NCI-H82 (cell line): ENCODE measurements at regions not wholly inside any gene's neighbourhood (a gene's known extent, or its start where the extent isn't known, plus 50 kb on each side); places are given as distances from the start of the nearest gene placed in this dataset.
"Not testable (repeated sequence)": the region's sequence is repeated elsewhere in the genome, so short reads cannot be mapped to it uniquely, and the experiment has no call there.

Experiments used
- DNase-seq: peaks from one replicate; lab custom pipeline; 2025; lab: John Stamatoyannopoulos, UW

DNA sequence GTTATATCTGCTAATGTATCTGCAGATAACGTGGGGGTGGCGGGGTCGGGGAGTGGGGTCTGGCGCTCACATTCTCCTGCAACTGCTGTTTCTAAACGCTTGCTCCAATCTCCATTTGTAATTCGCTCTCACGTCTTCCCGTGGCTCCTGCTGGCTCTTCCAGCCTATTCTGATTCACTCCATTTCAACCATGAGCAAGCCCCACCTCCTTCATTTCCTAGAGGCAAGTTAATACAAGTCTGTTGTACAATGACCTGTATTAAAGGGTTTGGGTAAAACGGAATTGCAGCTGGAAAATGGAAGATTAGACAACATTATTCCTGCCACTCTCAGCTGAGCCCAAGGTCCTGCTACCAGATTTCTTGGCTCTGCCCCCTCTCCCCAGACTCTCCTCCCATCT lies 132.3 kb downstream of the CSNK2A3 start:
- no peak for DNase-seq

DNA sequence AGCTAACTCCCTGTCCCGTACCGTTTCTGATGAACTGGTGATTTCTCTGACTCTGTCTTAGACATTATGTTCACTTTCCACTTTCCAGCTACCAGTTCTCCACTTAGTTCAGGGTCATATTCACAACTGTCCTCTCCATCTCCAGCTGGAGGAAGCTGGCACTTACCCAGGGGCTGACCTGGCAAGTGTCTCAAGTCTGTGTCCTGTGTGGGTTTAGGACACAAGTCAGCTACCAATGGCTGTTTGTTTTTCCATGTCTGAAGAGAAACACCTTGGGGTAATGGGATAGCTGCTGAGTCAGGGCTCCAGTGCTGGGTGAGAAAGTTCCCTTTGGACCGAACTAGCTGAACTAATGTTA lies 134.4 kb downstream of the CSNK2A3 start:
- no peak for DNase-seq

DNA sequence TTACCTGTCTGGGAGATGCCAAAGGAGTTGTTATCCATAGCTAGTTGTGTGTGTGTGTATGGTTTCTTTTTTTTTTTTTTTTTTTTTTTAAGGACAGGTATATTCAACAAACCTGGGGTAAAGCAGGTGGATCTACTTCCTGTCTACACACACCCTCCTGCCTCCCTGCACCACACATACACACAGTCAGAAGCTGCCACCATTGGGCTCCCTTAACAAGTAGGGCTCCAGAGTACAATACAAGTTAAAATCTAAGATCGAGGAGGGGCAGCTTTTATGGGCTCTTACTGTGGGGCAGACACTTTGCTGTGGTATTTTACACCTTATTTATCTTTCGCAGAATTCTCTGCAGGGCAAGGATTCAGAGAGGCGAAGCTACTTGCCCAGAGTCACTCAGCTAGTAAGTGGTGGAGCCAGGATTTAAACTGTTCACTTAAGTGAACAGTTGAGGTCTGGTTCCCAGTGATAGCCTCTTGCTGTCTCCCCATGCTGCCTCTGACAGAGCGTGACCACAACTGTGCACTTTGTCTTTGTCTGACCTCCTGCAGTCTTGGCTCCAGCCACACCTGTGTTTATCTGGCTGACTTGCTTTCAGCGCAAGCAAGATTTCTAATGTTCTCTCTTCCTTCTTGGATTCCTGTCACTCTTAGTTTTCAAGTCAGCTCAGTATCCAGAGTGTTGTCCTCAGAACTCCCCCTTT lies 135.0 kb downstream of the CSNK2A3 start:
- no peak for DNase-seq

DNA sequence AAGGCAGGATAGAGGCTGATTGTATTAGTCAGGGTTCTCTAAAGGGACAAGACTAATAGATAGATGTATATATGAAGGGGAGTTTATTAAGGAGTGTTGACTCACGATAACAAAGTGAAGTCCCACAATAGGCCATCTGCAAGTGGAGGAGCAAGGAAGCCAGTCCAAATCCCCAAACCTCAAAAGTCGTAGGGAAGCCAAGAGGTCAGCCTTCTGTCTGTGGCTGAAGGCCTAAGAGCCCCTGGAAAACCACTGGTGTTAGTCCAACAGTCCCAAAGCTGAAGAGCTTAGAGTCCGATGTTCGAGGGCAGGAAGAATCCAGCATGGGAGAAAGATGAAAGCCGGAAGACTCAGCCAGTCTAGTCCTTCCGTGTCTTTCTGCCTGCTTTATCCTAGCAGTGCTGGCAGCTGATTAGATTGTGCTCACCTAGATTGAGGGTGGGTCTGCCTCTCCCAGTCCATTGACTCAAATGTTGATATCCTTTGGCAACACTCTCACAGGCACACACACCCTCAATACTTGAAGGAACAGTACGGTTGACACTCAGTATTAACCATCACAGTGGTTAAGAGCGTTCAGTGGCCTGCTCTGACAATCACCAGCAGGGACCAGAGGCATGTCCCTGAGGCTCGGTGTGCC lies 135.6 kb downstream of the CSNK2A3 start:
- DNase-seq = no peak

DNA sequence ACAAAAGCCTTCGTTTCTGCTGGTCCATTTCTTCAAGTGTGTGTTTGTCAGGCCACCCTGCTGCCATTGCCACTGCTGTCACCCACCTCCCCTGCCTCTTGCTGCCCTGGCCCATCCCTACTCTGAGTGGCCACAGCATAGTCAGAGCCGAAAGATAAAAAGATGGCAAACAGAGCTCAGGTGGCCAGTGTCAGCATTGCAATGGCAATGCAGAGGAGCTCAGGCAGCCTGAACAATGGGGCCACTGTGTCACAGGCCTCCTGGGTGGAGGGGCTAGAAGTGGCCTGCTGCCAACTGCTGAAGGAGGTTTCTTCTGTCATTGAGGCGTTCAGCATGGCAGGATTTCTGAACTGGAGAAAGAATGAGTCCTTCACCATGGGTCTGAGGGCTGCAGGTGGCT lies 137.1 kb downstream of the CSNK2A3 start:
- DNase-seq = no peak

DNA sequence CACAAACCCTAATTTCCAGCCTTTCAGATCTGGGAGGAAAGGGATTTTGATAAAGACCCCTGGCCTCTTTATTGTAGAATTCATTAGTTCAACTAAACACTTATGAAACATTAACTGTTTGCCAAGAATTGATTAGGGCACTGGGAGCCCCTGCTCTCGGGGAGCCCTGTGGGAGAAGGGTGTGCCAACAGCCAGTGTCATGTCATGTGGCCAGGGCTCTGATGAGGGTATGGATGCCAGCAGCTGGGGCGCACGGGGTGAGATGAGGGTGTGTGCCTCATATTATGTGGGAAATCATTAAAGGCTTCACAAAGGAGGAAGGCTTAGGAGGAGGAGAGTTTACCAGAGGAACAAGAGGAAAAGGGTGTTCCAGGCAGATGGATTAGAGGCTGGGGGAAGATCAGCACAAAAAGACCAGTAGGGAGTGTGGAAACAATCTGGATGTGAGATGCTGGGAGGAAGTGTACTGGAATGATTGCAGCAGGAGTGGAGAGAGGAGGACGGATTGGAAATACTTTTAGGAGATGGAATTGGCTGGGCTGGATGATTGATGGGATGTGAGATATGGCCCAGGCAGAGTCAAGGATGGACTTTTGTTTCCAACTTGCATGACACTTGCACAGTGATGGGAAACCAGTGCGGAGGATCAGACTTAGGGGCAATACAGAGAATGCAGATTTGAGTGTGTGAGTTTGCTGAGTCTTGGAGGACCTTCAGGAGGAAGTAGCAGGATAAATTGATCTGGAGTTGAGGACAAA lies 137.8 kb downstream of the CSNK2A3 start:
- no peak for DNase-seq

DNA sequence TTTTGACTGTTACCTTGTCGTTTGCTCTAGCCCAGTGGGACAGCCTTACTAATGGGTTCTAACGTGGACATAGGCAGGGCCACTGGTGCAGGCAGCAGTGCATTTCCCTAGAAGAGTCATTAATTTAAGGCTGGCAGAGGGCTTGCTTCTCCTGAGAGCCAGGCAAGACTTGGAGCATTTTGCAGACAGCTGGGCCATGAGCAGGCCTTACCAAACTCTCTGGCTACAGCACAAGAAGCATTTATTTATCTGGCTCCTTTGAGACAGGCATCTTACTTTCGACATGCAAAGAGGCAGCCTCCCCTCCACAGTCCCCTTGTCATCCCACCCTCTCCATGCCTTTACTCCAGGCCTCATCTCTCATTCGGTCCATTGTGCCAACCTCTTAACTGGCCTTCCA lies 139.9 kb downstream of the CSNK2A3 start:
- no peak for DNase-seq

DNA sequence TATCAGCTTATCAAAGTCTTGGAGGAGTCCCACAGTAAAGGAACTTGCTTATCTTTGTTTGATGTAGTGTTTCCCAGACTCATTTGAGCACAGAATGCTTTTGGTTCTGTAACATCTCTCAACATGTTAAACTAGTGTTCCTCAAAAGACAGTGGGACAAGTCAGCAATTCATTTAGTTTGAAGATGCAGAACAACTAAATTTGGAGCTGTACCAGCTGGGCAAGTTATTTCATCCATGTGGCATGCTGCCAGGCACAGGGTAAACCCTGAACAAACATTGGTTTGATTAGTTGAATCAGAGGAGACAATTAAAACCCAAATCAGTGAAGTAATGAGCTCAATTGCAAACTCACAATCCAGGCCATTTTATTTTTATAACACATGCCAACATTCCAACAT lies 141.2 kb downstream of the CSNK2A3 start:
- DNase-seq = no peak

DNA sequence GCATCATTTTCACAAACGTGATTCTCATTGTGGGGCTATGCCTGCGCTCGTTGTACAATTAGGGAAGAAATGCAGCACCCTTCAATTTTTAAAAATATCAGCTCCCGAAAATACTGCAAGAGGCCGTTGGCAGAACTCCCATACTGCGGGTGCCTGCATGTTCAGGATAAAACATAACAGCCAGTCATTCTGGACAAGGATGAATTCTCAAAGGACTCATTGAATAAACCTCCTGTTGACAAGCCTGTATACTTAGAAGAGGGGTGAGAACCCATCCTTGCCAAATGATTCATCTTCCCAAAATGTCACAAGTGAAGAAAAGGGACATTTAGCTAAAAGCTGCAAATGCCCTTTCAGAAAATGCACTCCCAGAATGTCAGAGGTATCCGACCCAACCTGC lies 141.9 kb downstream of the CSNK2A3 start:
- DNase-seq = no peak

DNA sequence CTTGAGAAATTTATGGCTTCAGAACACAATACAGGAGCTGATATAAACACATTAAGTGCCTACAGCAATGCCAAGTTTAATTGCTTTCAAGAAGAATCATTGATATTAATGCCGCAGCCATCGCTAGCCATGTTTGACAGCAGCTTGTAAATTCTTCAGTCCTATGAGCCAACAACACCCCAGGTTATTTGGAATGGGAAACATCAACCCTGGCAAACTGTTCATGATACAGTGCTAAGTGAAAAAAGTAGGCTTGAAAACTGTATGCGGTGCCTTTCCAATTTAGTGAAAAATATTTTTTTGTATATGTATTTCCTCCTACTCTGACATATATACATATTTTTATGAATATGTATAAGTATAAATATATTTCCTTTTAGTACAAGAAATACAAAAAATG lies 142.6 kb downstream of the CSNK2A3 start:
- no peak for DNase-seq

DNA sequence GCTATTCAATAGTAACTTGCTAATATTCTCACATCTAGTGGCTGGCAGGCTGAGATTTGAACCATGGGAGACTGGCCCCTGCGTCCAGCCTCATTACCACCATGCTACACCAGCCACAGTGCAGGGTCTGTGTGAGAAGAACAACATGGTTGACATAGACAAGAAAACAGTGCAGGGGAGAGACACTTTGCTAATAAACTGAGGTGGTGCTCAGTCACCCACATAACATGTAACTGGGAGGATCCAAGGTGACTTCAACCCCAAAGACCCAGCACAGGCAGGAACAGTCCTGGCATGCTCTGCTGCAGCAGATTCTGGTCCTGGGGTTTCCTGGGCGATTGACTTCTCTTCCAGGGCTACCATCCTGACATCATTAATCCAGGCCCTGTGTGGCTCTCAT lies 143.1 kb downstream of the CSNK2A3 start:
- DNase-seq = no peak

DNA sequence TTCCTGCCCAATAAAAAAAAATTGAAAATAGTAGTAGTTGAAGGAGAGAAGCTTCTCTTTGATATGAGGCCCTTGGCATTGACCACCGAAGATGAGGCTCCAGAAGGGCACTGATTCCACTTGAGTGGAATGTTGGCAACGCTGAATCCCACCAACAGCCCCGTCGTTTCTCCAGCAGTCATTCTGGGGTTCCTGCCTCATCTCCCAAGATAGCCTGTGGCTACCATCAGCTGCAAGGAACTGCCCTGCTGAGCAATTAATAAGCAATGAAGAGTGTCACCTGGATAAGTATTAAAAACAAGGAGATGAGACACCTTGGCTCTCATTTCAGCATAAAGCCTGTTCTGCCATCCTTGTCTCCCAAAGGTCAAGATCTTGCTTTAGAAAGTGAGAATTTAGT lies 144.1 kb downstream of the CSNK2A3 start:
- no peak for DNase-seq

DNA sequence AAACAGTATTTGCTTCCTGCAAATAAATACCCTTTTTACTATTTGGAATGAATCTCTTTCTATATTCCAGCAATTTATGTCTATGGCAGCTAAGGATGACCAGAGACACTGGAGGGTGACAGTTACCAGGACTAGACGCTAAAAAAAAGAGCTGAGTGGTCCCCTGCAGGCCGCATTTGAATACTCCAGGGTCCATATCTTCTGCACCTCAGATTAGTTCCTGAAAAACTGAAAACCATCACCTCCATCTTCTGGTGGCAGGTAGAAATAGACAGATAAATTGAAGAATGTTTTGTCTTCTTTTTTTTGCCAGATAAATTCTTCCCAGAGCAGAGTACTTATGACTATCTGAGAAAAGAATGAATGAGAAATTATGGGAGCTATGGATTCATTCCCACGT lies 145.6 kb downstream of the CSNK2A3 start:
- DNase-seq = no peak

DNA sequence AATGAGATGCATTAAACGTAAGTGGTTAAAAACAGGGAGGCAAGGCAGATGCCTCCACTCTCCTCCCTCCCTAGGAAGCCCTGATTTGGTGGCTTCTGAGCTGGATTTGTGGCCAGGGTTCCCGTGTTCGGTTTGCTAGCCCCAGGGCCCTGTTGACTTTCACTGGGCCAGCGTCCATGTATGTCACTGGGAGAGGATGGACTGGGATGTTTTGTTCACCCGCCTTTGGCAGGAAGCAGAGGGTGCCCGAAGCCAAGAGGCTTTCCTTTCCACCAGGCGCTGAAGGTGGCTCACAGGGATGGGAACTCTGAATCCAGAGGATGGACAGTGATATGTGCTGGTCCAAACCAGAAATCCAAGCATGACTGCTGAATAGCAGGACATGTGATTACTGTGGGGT lies 146.6 kb downstream of the CSNK2A3 start:
- no peak for DNase-seq

DNA sequence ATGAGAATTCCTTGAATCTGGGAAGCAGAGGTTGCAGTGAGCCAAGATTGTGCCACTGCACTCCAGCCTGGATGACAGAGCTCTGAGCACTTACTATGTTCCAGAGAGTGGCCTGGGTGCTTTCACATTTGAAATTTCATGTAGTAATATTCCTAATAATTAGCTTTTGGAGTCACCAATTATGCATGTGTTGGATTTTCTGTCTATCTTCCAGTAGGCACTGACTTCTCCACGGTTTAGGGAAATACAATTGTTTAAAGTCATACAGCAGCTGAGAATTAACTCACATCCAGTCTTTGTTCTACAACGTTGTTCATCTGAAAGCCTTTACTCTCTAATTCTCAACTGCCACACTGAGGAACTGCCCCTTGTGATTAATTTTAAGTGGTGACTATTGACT lies 150.2 kb downstream of the CSNK2A3 start:
- DNase-seq = no peak

DNA sequence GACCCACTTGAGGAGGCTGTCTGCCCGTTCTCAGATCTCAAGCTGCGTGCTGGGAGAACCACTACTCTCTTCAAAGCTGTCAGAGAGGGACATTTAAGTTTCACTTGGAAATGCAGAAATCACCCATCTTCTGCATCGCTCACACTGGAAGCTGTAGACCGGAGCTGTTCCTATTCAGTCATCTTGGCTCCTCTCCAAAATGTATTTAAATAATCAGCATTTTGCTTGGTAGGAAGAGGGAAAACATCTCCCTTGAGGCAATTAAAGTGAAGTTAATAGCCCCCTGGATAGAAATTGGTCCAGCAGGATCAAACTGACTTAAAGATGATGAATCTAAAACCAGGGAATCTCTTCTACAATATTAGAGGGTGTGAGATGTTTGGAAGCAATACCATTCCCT lies 151.7 kb downstream of the CSNK2A3 start:
- not testable (repeated sequence) for DNase-seq

DNA sequence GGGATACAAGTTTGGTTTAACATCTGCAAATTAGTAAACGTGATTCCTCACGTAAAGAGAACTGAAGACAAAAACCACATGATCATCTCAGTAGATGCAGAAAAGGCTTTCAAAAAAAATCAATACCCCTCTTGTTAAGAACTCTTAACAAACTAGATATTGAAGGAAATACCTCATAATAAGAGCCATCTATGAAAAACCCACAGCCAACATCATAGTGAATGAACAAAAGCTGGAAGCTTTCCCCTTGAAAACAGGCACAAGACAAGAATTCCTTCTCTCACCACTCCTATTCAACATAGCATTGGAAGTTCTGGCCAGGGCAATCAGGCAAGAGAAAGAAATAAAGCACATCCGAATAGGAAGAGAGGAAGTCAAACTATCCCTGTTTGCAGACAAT lies 160.5 kb downstream of the CSNK2A3 start:
- no peak for DNase-seq

DNA sequence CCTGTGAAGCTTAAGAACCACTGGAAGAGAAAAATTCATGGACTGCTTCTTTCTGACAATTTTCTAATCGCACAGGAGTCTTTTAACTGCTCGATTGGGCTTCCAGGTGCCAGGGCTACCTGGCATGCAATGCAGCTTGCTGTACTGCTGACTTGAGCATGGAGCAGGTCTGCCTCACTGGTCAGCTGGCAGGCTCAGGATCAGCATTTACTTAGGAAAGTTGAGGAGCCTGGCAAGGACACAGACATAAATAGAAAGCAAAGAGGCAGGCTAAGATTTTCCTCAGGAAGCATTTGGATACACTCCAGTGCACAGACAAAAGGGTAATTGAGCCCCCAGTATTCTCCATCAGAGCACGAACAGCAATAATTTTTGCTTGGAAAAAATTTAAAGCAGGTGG lies 163.5 kb downstream of the CSNK2A3 start:
- no peak for DNase-seq

DNA sequence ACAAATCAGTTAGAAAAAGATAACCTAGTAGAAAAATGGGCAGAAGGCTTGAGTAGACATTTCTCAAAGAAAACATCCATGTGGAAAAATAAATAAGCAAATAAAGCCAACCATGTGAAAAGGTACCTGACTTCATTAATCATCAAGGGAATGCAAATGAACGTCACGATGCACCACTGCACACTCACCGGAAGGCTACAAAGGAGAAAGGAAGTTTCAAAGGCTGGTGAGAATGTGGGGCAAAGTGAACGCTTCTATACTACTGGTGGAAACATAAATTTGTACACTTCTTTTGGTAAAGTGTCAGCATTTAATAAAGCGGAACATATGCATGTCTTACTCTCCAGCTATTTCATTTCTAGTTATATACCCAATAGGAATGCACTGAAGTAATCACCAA lies 166.8 kb downstream of the CSNK2A3 start:
- no peak for DNase-seq

DNA sequence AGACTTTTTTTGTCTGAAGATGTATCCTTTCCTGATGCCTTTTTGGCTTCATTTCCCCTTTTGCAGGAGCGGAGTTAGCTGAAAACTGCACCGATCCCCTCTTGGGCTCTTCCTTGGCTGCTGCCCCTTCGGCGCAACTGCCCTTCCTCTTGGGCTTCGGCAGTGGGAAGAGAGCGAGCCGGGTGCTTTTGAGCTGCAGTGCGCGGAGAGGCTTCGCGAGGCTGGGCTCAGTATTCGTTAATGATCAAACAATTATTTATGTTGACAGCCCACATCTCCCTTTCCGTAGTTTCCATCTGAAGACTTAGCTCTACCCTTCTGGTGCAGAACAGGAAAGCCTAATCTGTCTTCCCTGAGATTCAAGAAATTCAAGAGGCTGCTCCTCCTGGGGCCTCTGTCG lies 170.8 kb downstream of the CSNK2A3 start:
- no peak for DNase-seq

DNA sequence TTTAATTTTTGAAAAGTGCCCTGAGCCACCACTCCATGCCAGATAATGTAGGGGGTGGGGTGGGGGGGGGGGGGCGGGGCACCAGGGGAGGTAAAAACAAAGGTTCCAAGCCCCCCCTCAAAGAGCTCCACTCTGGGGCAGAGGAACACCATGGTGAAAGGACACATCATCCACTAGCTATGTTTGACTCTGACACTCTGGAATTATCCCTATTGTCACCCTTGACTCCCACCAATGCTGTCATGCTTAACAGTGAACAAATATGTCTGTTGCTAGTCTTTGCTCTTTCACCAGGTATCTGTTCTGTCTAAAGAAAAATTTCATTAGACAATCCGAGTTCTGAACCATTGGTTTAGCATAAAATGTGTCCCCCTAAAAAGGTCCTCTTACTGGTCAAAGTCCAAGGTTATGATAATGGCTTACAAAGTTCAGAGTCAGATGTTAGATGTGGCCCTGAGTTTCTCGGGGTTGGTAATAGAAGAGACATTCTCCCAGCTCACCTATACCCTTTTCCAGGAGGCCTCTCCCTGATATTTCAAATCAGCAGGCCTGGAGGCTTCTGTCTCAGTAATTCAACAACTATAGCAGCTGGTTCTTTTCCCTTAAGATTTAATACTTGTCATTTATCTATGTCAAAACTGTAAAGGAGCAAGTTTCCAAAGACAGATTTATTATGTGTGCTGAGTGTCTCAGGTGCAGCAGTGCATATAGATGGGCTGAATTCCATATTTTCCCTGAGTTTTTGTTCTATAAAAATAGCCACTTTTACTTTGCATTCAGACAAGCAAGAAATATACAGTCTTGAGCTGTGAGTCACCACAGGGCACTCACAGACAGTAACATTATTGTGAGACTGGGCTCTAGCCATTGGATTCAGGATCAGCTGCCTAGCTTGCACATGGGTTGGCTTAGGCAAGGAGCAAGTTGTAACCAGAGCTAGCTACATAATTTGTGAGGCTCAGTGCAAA lies 174.1 kb downstream of the CSNK2A3 start:
- no peak for DNase-seq

DNA sequence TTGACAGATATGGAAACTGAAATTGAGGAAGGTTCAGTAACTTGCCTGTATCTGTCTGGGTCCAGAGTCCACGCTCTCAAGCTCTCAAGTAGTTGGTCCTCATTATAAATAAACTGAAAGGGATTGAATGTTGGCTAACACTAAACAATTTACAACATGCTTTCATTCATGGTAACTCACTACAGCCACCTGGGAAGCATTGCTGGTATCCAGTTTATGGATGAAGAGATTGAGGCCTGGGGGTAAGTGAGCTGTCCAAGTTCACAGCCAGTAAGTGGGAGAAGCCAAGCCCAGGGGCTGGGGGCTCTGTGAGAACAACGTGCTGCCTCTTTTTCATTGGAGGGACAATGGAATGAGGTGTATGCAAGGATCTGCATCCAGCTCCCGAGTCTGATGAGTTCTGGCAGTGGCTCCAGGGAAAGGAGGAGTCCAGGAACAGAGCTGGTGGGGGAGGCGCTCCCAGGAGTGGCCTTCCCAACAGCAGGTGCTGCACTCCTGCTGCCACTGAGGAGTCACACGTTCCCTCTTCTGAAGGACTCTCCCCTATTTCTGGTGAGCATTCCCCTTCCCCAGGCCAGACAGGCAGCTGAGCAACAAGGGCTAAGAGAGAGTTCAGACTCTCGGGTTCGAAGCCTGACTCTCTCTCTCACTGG lies 175.8 kb downstream of the CSNK2A3 start:
- DNase-seq = no peak
